Dendritic cell treated with granulocyte-macrophage colony-stimulating factor and Interleukin-4, amounts not matched to agents 40 ng/mL and 50 ng/mL, for 4 days (primary cell): ENCODE measurements at regions not wholly inside any gene's neighbourhood (a gene's known extent, or its start where the extent isn't known, plus 50 kb on each side); places are given as distances from the start of the nearest gene placed in this dataset.

Experiments
- H3K27ac Mint-ChIP-seq: one replicate; pipeline ENCODE4 v1.8.0; 2022; ENCODE audit warnings: mild to moderate bottlenecking, mixed read lengths
- H3K27me3 Mint-ChIP-seq: one replicate; pipeline ENCODE4 v1.8.0; 2022; ENCODE audit warnings: mild to moderate bottlenecking, mixed read lengths
- H3K36me3 Mint-ChIP-seq: one replicate; pipeline ENCODE4 v1.8.0; 2022; ENCODE audit warnings: low read depth, mixed read lengths
- H3K4me1 Mint-ChIP-seq: one replicate; pipeline ENCODE4 v1.8.0; 2022; ENCODE audit warnings: low read depth, mixed read lengths
- H3K4me3 Mint-ChIP-seq: one replicate; pipeline ENCODE4 v1.8.0; 2022; ENCODE audit warnings: mild to moderate bottlenecking, moderate library complexity, mixed read lengths
- H3K9me3 Mint-ChIP-seq: one replicate; pipeline ENCODE4 v1.8.0; 2022; ENCODE audit warnings: mixed read lengths
- intact Hi-C: fragments of 100-400 bp; cut with micrococcal nuclease; formaldehyde crosslinking; loops from one replicate; pipeline ENCODE4 v1.15.0; 2022

GRCh38 chr20:50340541-50340940, 149.9 kb downstream of the CEBPB start:
- Mint-ChIP-seq H3K27ac (peak overlapping the region; percentile 80), H3K4me3 (no peak overlapping the region), H3K4me1 (peaks cover 63% of the 10 kb centered on the region), H3K9me3 (no peaks in the 10 kb centered on the region), H3K36me3 (no peaks in the 10 kb centered on the region), H3K27me3 (peaks cover 10% of the 10 kb centered on the region)
- intact Hi-C loops = loop anchor here (10.0 kb wide), 1 partner anchor 66 kb away; no protein-coding TSS in a partner anchor

- H3K36me3 Mint-ChIP-seq = no peaks in the 10 kb centered on the region
- H3K9me3 Mint-ChIP-seq = no peaks in the 10 kb centered on the region
- intact Hi-C loops = loop anchor here (10.0 kb wide), 1 partner anchor 66 kb away; no protein-coding TSS in a partner anchor
- H3K27ac Mint-ChIP-seq = no peak overlapping the region
- peaks cover 10% of the 10 kb centered on the region for H3K27me3 Mint-ChIP-seq
- H3K4me1 Mint-ChIP-seq = peaks cover 68% of the 10 kb centered on the region
- H3K4me3 Mint-ChIP-seq = no peak overlapping the region
These were observed 150.4 kb downstream of the CEBPB start for GRCh38 chr20:50341050-50341449.

- H3K36me3 Mint-ChIP-seq = no peaks in the 10 kb centered on the region
- peaks cover 79% of the 10 kb centered on the region for H3K4me1 Mint-ChIP-seq
- no peaks in the 10 kb centered on the region for H3K9me3 Mint-ChIP-seq
- intact Hi-C loops = loop anchor here (10.0 kb wide), 1 partner anchor 67 kb away; no protein-coding TSS in a partner anchor
- H3K4me3 Mint-ChIP-seq = no peak overlapping the region
- no peak overlapping the region for H3K27ac Mint-ChIP-seq
- H3K27me3 Mint-ChIP-seq = peaks cover 11% of the 10 kb centered on the region
These were observed 151.4 kb downstream of the CEBPB start for GRCh38 chr20:50341880-50342637.

GRCh38 chr20:50342638-50343102, 152.0 kb downstream of the CEBPB start:
- intact Hi-C loops = loop anchor here (10.0 kb wide), 1 partner anchor 68 kb away; no protein-coding TSS in a partner anchor
- H3K27ac Mint-ChIP-seq = no peak overlapping the region
- H3K36me3 Mint-ChIP-seq = no peaks in the 10 kb centered on the region
- H3K9me3 Mint-ChIP-seq = no peaks in the 10 kb centered on the region
- H3K4me3 Mint-ChIP-seq = no peak overlapping the region
- H3K27me3 Mint-ChIP-seq = peaks cover 11% of the 10 kb centered on the region
- H3K4me1 Mint-ChIP-seq = peaks cover 84% of the 10 kb centered on the region

- Mint-ChIP-seq H3K27me3 (peaks cover 11% of the 10 kb centered on the region), H3K36me3 (no peaks in the 10 kb centered on the region), H3K4me3 (no peak overlapping the region), H3K9me3 (no peaks in the 10 kb centered on the region), H3K27ac (no peak overlapping the region), H3K4me1 (peaks cover 84% of the 10 kb centered on the region)
- intact Hi-C loops = loop anchor here (10.0 kb wide), 1 partner anchor 68 kb away; no protein-coding TSS in a partner anchor
These were observed 152.5 kb downstream of the CEBPB start for GRCh38 chr20:50343125-50343489.

GRCh38 chr20:50343490-50344179, 153.0 kb downstream of the CEBPB start:
- peaks cover 82% of the 10 kb centered on the region for H3K4me1 Mint-ChIP-seq
- no peak overlapping the region for H3K4me3 Mint-ChIP-seq
- H3K27me3 Mint-ChIP-seq = peaks cover 11% of the 10 kb centered on the region
- peak overlapping the region; percentile 52 for H3K27ac Mint-ChIP-seq
- H3K36me3 Mint-ChIP-seq = no peaks in the 10 kb centered on the region
- intact Hi-C loops = loop anchor here (2.0 to 10.0 kb wide), 2 partner anchors 69 to 153 kb away; partner anchors contain the start of gene CEBPB
- no peaks in the 10 kb centered on the region for H3K9me3 Mint-ChIP-seq

- H3K27ac Mint-ChIP-seq = peak overlapping the region; percentile 52
- H3K4me1 Mint-ChIP-seq = peaks cover 82% of the 10 kb centered on the region
- H3K9me3 Mint-ChIP-seq = no peaks in the 10 kb centered on the region
- no peak overlapping the region for H3K4me3 Mint-ChIP-seq
- no peaks in the 10 kb centered on the region for H3K36me3 Mint-ChIP-seq
- intact Hi-C loops = loop anchor here (2.0 to 10.0 kb wide), 3 partner anchors 37 to 154 kb away; partner anchors contain the start of gene CEBPB
- peaks cover 11% of the 10 kb centered on the region for H3K27me3 Mint-ChIP-seq
These were observed 153.8 kb downstream of the CEBPB start for GRCh38 chr20:50344232-50345071.

GRCh38 chr20:50345712-50346373, 155.2 kb downstream of the CEBPB start:
- Mint-ChIP-seq H3K9me3 (no peaks in the 10 kb centered on the region), H3K4me3 (peak overlapping the region; percentile 10), H3K27me3 (peaks cover 11% of the 10 kb centered on the region), H3K27ac (peak overlapping the region; percentile 86), H3K36me3 (no peaks in the 10 kb centered on the region), H3K4me1 (peaks cover 77% of the 10 kb centered on the region)
- intact Hi-C loops = loop anchor here (2.0 to 10.0 kb wide), 3 partner anchors 39 to 155 kb away; partner anchors contain the start of gene CEBPB

GRCh38 chr20:50346374-50347283, 156.0 kb downstream of the CEBPB start:
- Mint-ChIP-seq H3K27ac (peak overlapping the region; percentile 86), H3K4me1 (peaks cover 78% of the 10 kb centered on the region), H3K9me3 (no peaks in the 10 kb centered on the region), H3K27me3 (peaks cover 9% of the 10 kb centered on the region), H3K4me3 (peak overlapping the region; percentile 10), H3K36me3 (no peaks in the 10 kb centered on the region)
- intact Hi-C loops = loop anchor here (5.0 to 10.0 kb wide), 2 partner anchors 39 to 72 kb away; no protein-coding TSS in a partner anchor

- intact Hi-C loops = loop anchor here (5.0 to 10.0 kb wide), 2 partner anchors 40 to 73 kb away; no protein-coding TSS in a partner anchor
- Mint-ChIP-seq H3K27ac (peak overlapping the region; percentile 86), H3K27me3 (peaks cover 8% of the 10 kb centered on the region), H3K4me3 (no peak overlapping the region), H3K36me3 (no peaks in the 10 kb centered on the region), H3K4me1 (peaks cover 80% of the 10 kb centered on the region), H3K9me3 (no peaks in the 10 kb centered on the region)
These were observed 156.8 kb downstream of the CEBPB start for GRCh38 chr20:50347284-50348063.

- H3K4me3 Mint-ChIP-seq = peak overlapping the region; percentile 17
- H3K27me3 Mint-ChIP-seq = peaks cover 9% of the 10 kb centered on the region
- intact Hi-C loops = loop anchor here (5.0 to 10.0 kb wide), 2 partner anchors 41 to 73 kb away; no protein-coding TSS in a partner anchor
- H3K36me3 Mint-ChIP-seq = no peaks in the 10 kb centered on the region
- H3K9me3 Mint-ChIP-seq = no peaks in the 10 kb centered on the region
- H3K27ac Mint-ChIP-seq = peak overlapping the region; percentile 86
- H3K4me1 Mint-ChIP-seq = peaks cover 80% of the 10 kb centered on the region
These were observed 157.5 kb downstream of the CEBPB start for GRCh38 chr20:50348096-50348495.
